GM18499 (cell line): ENCODE measurements at regions not wholly inside any gene's neighbourhood (a gene's known extent, or its start where the extent isn't known, plus 50 kb on each side); places are given as distances from the start of the nearest gene placed in this dataset.
"Not testable (repeated sequence)": the region's sequence is repeated elsewhere in the genome, so short reads cannot be mapped to it uniquely, and the experiment has no call there.

Source experiments
- ATAC-seq: cut with Tn5 transposase; IDR thresholded peaks from one replicate; pipeline ENCODE4 v1.9.1; 2021; ENCODE audit warnings: moderate number of reproducible peaks; ENCODE audit not compliant: insufficient read depth, unreplicated experiment

GRCh38 chr1:60694980-60695379 lies 387.4 kb upstream of the NFIA start:
- no peak for ATAC-seq

- ATAC-seq: no peak
These were observed 390.3 kb upstream of the NFIA start for GRCh38 chr1:60692031-60692430.

GRCh38 chr1:60688221-60688620 lies 394.1 kb upstream of the NFIA start:
- not testable (repeated sequence) for ATAC-seq

- ATAC-seq: no peak
These were observed 401.1 kb upstream of the NFIA start for GRCh38 chr1:60681095-60681860.

- ATAC-seq: no peak
These were observed 402.6 kb upstream of the NFIA start for GRCh38 chr1:60679524-60680375.

GRCh38 chr1:60678802-60679201 lies 403.6 kb upstream of the NFIA start:
- ATAC-seq: no peak

- no peak for ATAC-seq
These were observed 404.0 kb upstream of the NFIA start for GRCh38 chr1:60678391-60678790.

- ATAC-seq: no peak
These were observed 409.9 kb upstream of the NFIA start for GRCh38 chr1:60672449-60672848.

- no peak for ATAC-seq
These were observed 412.1 kb upstream of the NFIA start for GRCh38 chr1:60670302-60670701.

GRCh38 chr1:60668585-60668984 lies 413.8 kb upstream of the NFIA start:
- ATAC-seq: no peak

GRCh38 chr1:60665311-60665710 lies 417.1 kb upstream of the NFIA start:
- ATAC-seq: no peak

GRCh38 chr1:60664086-60664625 lies 418.2 kb upstream of the NFIA start:
- no peak for ATAC-seq

- ATAC-seq: no peak
These were observed 419.8 kb upstream of the NFIA start for GRCh38 chr1:60662486-60663044.

GRCh38 chr1:60657926-60658325 lies 424.4 kb upstream of the NFIA start:
- no peak for ATAC-seq

- ATAC-seq: no peak
These were observed 426.5 kb upstream of the NFIA start for GRCh38 chr1:60655679-60656355.

GRCh38 chr1:60640033-60640551 lies 442.3 kb upstream of the NFIA start:
- not testable (repeated sequence) for ATAC-seq

- ATAC-seq: no peak
These were observed 443.1 kb upstream of the NFIA start for GRCh38 chr1:60639287-60639686.

- no peak for ATAC-seq
These were observed 444.7 kb upstream of the NFIA start for GRCh38 chr1:60637651-60638050.

GRCh38 chr1:60636946-60637345 lies 445.4 kb upstream of the NFIA start:
- ATAC-seq: no peak

- no peak for ATAC-seq
These were observed 448.3 kb upstream of the NFIA start for GRCh38 chr1:60634106-60634505.
